SK-N-SH (cell line): ENCODE measurements at regions not wholly inside any gene's neighbourhood (a gene's known extent, or its start where the extent isn't known, plus 50 kb on each side); places are given as distances from the start of the nearest gene placed in this dataset.

Source experiments
- CTCF ChIA-PET: fragments of 300-600, 350-600 bp; formaldehyde crosslinking; extraction: SDS; loops from one replicate; lab custom pipeline; 2021; lab: Yijun Ruan, JAX
- POLR2A ChIA-PET: fragments of 350-600 bp; sonication (Branson Sonifier 250); formaldehyde crosslinking; extraction: SDS; loops from one replicate; lab custom pipeline; 2020; ENCODE audit warnings: antibody characterized with exemption, inconsistent platforms; lab: Yijun Ruan, JAX
- DNase-seq: peaks from one replicate; pipeline ENCODE4 v3.0.0; 2012
- H2AFZ ChIP-seq: fragments of 200-600 bp; sonication (generic); 2 replicates; pipeline ENCODE4 v1.8.1; 2016; ENCODE audit warnings: antibody characterized with exemption, mild to moderate bottlenecking, low read depth
- H3F3A ChIP-seq: fragments of 200-600 bp; sonication (generic); replicated peaks from 2 replicates; pipeline ENCODE3; 2016; ENCODE audit warnings: antibody characterized with exemption, mild to moderate bottlenecking; ENCODE audit not compliant: insufficient read depth
- H3K27ac ChIP-seq, 2 experiments: fragments of 200-500 bp in 1 of 2; fragments of 200-600 bp in 1 of 2; sonication (Bioruptor generic) in 1 of 2; sonication (generic), shearing (Covaris generic) in 1 of 2; 2 replicates each; pipeline versions ENCODE4 v1.5.1 to v1.6.1; 2014 to 2016; ENCODE audit warnings: low read depth in 2 of 2, inconsistent platforms in 1 of 2, low read length in 1 of 2, mild to moderate bottlenecking in 1 of 2, mixed read lengths in 1 of 2
- H3K27me3 ChIP-seq: fragments of 200-600 bp; sonication (generic), shearing (Covaris generic); 2 replicates; pipeline ENCODE4 v1.6.1; 2016; ENCODE audit warnings: mixed run types; ENCODE audit not compliant: insufficient read depth
- H3K36me3 ChIP-seq, 2 experiments: fragments of 200-500 bp in 1 of 2; fragments of 200-600 bp in 1 of 2; sonication (Bioruptor generic) in 1 of 2; sonication (generic) in 1 of 2; replicated peaks in 1 of 2; 2 replicates each; pipeline versions ENCODE3 to v1.5.1; 2014 to 2016; ENCODE audit warnings: low read length in 1 of 2, mild to moderate bottlenecking in 1 of 2; ENCODE audit not compliant: insufficient read depth in 2 of 2, control insufficient read depth in 1 of 2
- H3K4me1 ChIP-seq, 2 experiments: fragments of 200-500 bp in 1 of 2; fragments of 200-600 bp in 1 of 2; sonication (Bioruptor generic) in 1 of 2; sonication (generic), shearing (Covaris generic) in 1 of 2; 2 replicates each; pipeline versions ENCODE4 v1.5.1 to v1.6.1; 2014 to 2016; ENCODE audit warnings: low read depth in 1 of 2, low read length in 1 of 2, mixed run types in 1 of 2; ENCODE audit not compliant: insufficient read depth in 2 of 2, control insufficient read depth in 1 of 2
- H3K4me2 ChIP-seq: fragments of 200-600 bp; sonication (generic), shearing (Covaris generic); 2 replicates; pipeline ENCODE4 v1.6.1; 2017; ENCODE audit warnings: mixed run types
- H3K4me3 ChIP-seq, 2 experiments: fragments of 200-500 bp in 1 of 2; fragments of 200-600 bp in 1 of 2; sonication (Bioruptor generic) in 1 of 2; sonication (generic), shearing (Covaris generic) in 1 of 2; 2 replicates each; pipeline versions ENCODE4 v1.5.1 to v1.8.1; 2014 to 2016; ENCODE audit warnings: low read depth in 2 of 2, inconsistent platforms in 1 of 2, low read length in 1 of 2, mild to moderate bottlenecking in 1 of 2, mixed read lengths in 1 of 2, moderate library complexity in 1 of 2
- H3K79me2 ChIP-seq: fragments of 200-600 bp; sonication (generic); 2 replicates; pipeline ENCODE4 v1.8.1; 2017; ENCODE audit warnings: mild to moderate bottlenecking; ENCODE audit not compliant: insufficient read depth
- H3K9ac ChIP-seq: fragments of 200-600 bp; sonication (generic); 2 replicates; pipeline ENCODE4 v1.6.1; 2017; ENCODE audit warnings: mixed run types
- H3K9me2 ChIP-seq: fragments of 200-600 bp; sonication (generic); 2 replicates; pipeline ENCODE4 v1.6.1; 2017; ENCODE audit warnings: mixed run types
- H3K9me3 ChIP-seq: fragments of 200-600 bp; sonication (generic); 2 replicates; pipeline ENCODE4 v1.6.1; 2017; ENCODE audit warnings: mixed run types, mild to moderate bottlenecking, moderate library complexity
- H4K20me1 ChIP-seq: fragments of 200-600 bp; sonication (generic); 2 replicates; pipeline ENCODE4 v1.6.1; 2017; ENCODE audit warnings: mild to moderate bottlenecking, mixed run types; ENCODE audit not compliant: insufficient read depth
- EP300 ChIP-seq, 2 experiments: IDR thresholded peaks; 2 replicates each; pipeline versions ENCODE4 v1.4.0 to v1.6.1; 2012; ENCODE audit warnings: borderline replicate concordance in 1 of 2, low read depth in 1 of 2, low read length in 1 of 2
- FOSL2 ChIP-seq: IDR thresholded peaks from 2 replicates; pipeline ENCODE4 v1.4.0; 2012; ENCODE audit warnings: low read depth, mild to moderate bottlenecking, moderate library complexity, borderline replicate concordance
- FOXJ3 ChIP-seq: sonication (generic); formaldehyde crosslinking; IDR thresholded peaks from 2 replicates; pipeline ENCODE4 v1.5.1; 2020; ENCODE audit warnings: mild to moderate bottlenecking, missing genetic modification reagents
- GABPA ChIP-seq: IDR thresholded peaks from 2 replicates; pipeline ENCODE4 v1.4.0; 2012; ENCODE audit warnings: low read depth, mild to moderate bottlenecking
- JUND ChIP-seq: IDR thresholded peaks from 2 replicates; pipeline ENCODE4 v1.4.0; 2012
- NFIC ChIP-seq: IDR thresholded peaks from 2 replicates; pipeline ENCODE4 v1.4.0; 2012; ENCODE audit warnings: borderline replicate concordance
- POLR2AphosphoS5 ChIP-seq: IDR thresholded peaks from 2 replicates; pipeline ENCODE4 v1.6.1; 2012; ENCODE audit warnings: low read depth, low read length
- SIN3A ChIP-seq: IDR thresholded peaks from 2 replicates; pipeline ENCODE4 v1.6.1; 2012; ENCODE audit warnings: low read depth, mild to moderate bottlenecking, low read length, moderate library complexity, borderline replicate concordance
- TAF1 ChIP-seq: IDR thresholded peaks from 2 replicates; pipeline ENCODE4 v1.6.1; 2012; ENCODE audit warnings: low read depth, mild to moderate bottlenecking, low read length, moderate library complexity, borderline replicate concordance
- TCF12 ChIP-seq: IDR thresholded peaks from 2 replicates; pipeline ENCODE4 v1.4.0; 2012
- WGBS: methylation state at CpG from one replicate; pipeline ENCODE4 v1.1.6; 2017; ENCODE audit warnings: low lambda C conversion rate; 5-methylcytosine and 5-hydroxymethylcytosine counted together
- TF ChIP-seq, protein P1 (sequence below): IDR thresholded peaks from 2 replicates; pipeline ENCODE4 v1.4.0; 2012; ENCODE audit warnings: low read depth
- TF ChIP-seq, protein P2 (sequence below): fragments of 150-350 bp; IDR thresholded peaks from 2 replicates; pipeline ENCODE4 v1.6.1; 2016; ENCODE audit warnings: mild to moderate bottlenecking, low read depth, low read length
- TF ChIP-seq, protein P3 (sequence below): fragments of 200-600 bp; sonication (generic); IDR thresholded peaks from 2 replicates; pipeline ENCODE4 v1.6.1; 2017; ENCODE audit warnings: antibody characterized with exemption, mild to moderate bottlenecking, moderate library complexity
- TF ChIP-seq, protein P4 (sequence below): fragments of 150-350 bp; IDR thresholded peaks from 2 replicates; pipeline ENCODE4 v1.6.1; 2017; ENCODE audit warnings: antibody characterized with exemption, low read length, low read depth, borderline replicate concordance

DNA sequence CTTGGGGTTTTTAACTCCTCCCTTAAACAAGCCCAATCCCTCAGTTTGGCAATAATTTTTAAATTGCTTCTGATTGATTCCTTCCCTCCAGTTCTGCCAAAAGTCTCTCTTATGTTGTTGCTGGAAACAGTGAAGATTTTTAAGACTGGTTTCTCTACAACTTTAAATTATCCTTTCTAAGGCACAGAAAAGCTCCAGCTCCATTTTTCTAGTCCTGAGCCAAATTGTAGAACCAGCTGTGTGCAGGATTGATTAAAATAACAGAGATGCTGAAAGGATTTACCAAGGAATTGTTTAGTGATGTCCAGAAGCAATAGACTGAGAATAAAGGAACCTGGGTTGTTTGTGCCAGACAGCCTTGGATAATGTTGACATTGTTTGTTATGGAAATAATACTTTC lies 111.3 kb downstream of the NUDT12 start:
- ChIA-PET CTCF (interaction anchor here (1.5 kb wide), 1 partner anchor 23 kb away, joined by 3 read pairs; no protein-coding TSS in a partner anchor), POLR2A (no interaction called here)
- H3K4me2 ChIP-seq: peak overlapping the region; percentile 39; the same call in 1 of the 2 replicates

DNA sequence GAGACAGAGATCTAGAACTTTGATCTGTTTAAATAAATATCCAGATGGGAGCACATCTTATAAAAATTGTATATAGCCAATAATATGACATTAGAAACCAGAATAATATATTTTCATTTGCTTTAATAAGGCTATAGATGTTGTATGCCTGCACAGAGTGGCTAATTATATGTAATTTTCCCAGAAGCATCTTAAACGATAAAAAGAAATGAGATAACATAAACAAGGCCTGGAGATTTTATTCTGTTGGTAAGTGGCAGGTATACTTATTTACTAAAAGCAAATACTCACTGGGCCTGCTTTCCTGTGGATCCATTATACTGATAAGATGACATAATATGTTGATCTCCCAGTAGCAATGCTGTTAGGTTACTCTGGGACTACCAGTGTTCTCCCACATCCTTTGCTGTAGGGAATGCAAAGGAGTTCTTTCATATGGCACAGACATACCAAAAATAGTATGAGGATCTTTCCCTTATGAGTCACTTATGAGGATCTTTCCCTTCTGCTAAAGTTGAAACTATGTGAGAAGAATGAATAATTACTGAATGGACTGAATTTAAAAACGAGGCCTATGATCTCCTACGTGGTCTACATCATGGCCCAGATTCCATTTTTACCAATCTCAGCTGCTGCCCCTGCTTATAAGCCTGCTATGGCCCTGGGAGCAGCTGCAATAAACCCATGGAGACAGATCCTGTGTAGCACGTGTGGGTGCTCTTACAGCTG lies 112.1 kb downstream of the NUDT12 start:
- WGBS: 25% methylated on average over 4 of the region's 4 CpGs
- Histone ChIP-seq H3K9me2 (no peaks in the 10 kb centered on the region), H3K4me3 (no peak overlapping the region), H3K9me3 (no peaks in the 10 kb centered on the region), H3K4me2 (peak overlapping the region; percentile 39; the same call in 1 of the 2 replicates), H3K9ac (peak overlapping the region; percentile 61), H3K27ac (peak overlapping the region; percentile 85 to 89), H4K20me1 (no peaks in the 10 kb centered on the region), H3K79me2 (no peaks in the 10 kb centered on the region), H3K4me1 (peaks cover 16 to 34% of the 10 kb centered on the region in 2 experiments; a peak in 3 of 4 replicates), H3K27me3 (no peaks in the 10 kb centered on the region), H2AFZ (peak overlapping the region; percentile 47), H3F3A (peaks cover 46% of the 10 kb centered on the region), H3K36me3 (no peaks in the 10 kb centered on the region)
- ChIA-PET CTCF (interaction anchor here (1.5 kb wide), 1 partner anchor 22 kb away, joined by 3 read pairs; no protein-coding TSS in a partner anchor), POLR2A (no interaction called here)
- no peak for DNase-seq
- TF ChIP-seq, protein P1, sequence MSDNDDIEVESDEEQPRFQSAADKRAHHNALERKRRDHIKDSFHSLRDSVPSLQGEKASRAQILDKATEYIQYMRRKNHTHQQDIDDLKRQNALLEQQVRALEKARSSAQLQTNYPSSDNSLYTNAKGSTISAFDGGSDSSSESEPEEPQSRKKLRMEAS: 0 out of 2 replicates have a peak, but pooled peaks have one; percentile 23
- TF ChIP-seq, protein P2, sequence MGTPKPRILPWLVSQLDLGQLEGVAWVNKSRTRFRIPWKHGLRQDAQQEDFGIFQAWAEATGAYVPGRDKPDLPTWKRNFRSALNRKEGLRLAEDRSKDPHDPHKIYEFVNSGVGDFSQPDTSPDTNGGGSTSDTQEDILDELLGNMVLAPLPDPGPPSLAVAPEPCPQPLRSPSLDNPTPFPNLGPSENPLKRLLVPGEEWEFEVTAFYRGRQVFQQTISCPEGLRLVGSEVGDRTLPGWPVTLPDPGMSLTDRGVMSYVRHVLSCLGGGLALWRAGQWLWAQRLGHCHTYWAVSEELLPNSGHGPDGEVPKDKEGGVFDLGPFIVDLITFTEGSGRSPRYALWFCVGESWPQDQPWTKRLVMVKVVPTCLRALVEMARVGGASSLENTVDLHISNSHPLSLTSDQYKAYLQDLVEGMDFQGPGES: no peak
- TF ChIP-seq POLR2AphosphoS5: peak; percentile 52; the same call in 1 of the 2 replicates
- no peak for TF ChIP-seq SIN3A
- TF ChIP-seq FOXJ3 (CRISPR knock-in tag): no peak
- TF ChIP-seq, protein P3, sequence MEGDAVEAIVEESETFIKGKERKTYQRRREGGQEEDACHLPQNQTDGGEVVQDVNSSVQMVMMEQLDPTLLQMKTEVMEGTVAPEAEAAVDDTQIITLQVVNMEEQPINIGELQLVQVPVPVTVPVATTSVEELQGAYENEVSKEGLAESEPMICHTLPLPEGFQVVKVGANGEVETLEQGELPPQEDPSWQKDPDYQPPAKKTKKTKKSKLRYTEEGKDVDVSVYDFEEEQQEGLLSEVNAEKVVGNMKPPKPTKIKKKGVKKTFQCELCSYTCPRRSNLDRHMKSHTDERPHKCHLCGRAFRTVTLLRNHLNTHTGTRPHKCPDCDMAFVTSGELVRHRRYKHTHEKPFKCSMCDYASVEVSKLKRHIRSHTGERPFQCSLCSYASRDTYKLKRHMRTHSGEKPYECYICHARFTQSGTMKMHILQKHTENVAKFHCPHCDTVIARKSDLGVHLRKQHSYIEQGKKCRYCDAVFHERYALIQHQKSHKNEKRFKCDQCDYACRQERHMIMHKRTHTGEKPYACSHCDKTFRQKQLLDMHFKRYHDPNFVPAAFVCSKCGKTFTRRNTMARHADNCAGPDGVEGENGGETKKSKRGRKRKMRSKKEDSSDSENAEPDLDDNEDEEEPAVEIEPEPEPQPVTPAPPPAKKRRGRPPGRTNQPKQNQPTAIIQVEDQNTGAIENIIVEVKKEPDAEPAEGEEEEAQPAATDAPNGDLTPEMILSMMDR: no peak
- TF ChIP-seq TCF12: peak; percentile 77
- peak in 1 of 2 experiments; percentile 82; a peak in 2 of 4 replicates for TF ChIP-seq EP300 (IDR thresholded peaks at IDR 0.05; ENCODE audit: borderline replicate concordance in 1 of 2, low read depth in 1 of 2, low read length in 1 of 2)
- TF ChIP-seq JUND: peak; percentile 85

More for the DNA sequence above, 111.3 kb downstream of the NUDT12 start:
- no peaks in the 10 kb centered on the region for H3K79me2 ChIP-seq
- DNase-seq: no peak
- TF ChIP-seq GABPA (no peak), EP300 (IDR thresholded peaks at IDR 0.05; ENCODE audit: borderline replicate concordance in 1 of 2, low read depth in 1 of 2, low read length in 1 of 2) (no peak), TAF1 (no peak), SIN3A (no peak), TCF12 (no peak), NFIC (no peak), FOSL2 (no peak)
- TF ChIP-seq, protein P3: no peak
- TF ChIP-seq, protein P2: no peak
- TF ChIP-seq, protein P1: no peak
- TF ChIP-seq, protein P4, sequence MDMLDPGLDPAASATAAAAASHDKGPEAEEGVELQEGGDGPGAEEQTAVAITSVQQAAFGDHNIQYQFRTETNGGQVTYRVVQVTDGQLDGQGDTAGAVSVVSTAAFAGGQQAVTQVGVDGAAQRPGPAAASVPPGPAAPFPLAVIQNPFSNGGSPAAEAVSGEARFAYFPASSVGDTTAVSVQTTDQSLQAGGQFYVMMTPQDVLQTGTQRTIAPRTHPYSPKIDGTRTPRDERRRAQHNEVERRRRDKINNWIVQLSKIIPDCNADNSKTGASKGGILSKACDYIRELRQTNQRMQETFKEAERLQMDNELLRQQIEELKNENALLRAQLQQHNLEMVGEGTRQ: no peak
- no peak overlapping the region for H3K4me3 ChIP-seq
- H3K9ac ChIP-seq: peak overlapping the region; percentile 61
- no peaks in the 10 kb centered on the region for H3K9me2 ChIP-seq
- H3K9me3 ChIP-seq: no peaks in the 10 kb centered on the region
- H4K20me1 ChIP-seq: no peaks in the 10 kb centered on the region
- H3K36me3 ChIP-seq: no peaks in the 10 kb centered on the region
- H3K4me1 ChIP-seq: peaks cover 16 to 34% of the 10 kb centered on the region in 2 experiments; a peak in 3 of 4 replicates
- H3K27ac ChIP-seq: peak overlapping the region; percentile 85 to 89
- H3F3A ChIP-seq: peaks cover 40% of the 10 kb centered on the region
- no peaks in the 10 kb centered on the region for H3K27me3 ChIP-seq
- peak overlapping the region; percentile 47; the same call in 1 of the 2 replicates for H2AFZ ChIP-seq
